ENCODE measurements at regions not wholly inside any gene's neighbourhood (a gene's known extent, or its start where the extent isn't known, plus 50 kb on each side); places are given as distances from the start of the nearest gene placed in this dataset.

GRCh38 chr17:72342061-72342460, 221.2 kb downstream of the SOX9 start:
- TF ChIP-seq, protein P1, sequence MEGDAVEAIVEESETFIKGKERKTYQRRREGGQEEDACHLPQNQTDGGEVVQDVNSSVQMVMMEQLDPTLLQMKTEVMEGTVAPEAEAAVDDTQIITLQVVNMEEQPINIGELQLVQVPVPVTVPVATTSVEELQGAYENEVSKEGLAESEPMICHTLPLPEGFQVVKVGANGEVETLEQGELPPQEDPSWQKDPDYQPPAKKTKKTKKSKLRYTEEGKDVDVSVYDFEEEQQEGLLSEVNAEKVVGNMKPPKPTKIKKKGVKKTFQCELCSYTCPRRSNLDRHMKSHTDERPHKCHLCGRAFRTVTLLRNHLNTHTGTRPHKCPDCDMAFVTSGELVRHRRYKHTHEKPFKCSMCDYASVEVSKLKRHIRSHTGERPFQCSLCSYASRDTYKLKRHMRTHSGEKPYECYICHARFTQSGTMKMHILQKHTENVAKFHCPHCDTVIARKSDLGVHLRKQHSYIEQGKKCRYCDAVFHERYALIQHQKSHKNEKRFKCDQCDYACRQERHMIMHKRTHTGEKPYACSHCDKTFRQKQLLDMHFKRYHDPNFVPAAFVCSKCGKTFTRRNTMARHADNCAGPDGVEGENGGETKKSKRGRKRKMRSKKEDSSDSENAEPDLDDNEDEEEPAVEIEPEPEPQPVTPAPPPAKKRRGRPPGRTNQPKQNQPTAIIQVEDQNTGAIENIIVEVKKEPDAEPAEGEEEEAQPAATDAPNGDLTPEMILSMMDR (IDR thresholded peaks at IDR 0.05; ENCODE audit: control extremely low read depth, extremely low read depth) = no peak
- Histone ChIP-seq H3K36me3 (ENCODE audit: control insufficient read depth in 4 of 4, insufficient read depth in 4 of 4, low read length in 4 of 4) (no peaks in the 10 kb centered on the region), H3K27ac (ENCODE audit: low read depth in 1 of 2, low read length in 1 of 2) (no peak overlapping the region), H3K27me3 (ENCODE audit: control insufficient read depth in 3 of 3, insufficient read depth in 3 of 3, low read length in 2 of 3) (no peaks in the 10 kb centered on the region), H3K9ac (ENCODE audit: insufficient read depth in 1 of 2, low read length in 2 of 2) (no peak overlapping the region), H3K4me3 (no peak overlapping the region), H3K9me3 (ENCODE audit: control insufficient read depth in 4 of 4, insufficient read depth in 3 of 4, low read length in 3 of 4) (peaks cover 0 to under 1% (median 0%) of the 10 kb centered on the region in 4 donors), H3K4me1 (ENCODE audit: control insufficient read depth in 5 of 5, insufficient read depth in 5 of 5, low read length in 5 of 5) (peaks cover 0 to 36% (median 20%) of the 10 kb centered on the region in 5 donors)
- WGBS, 2 donors = 49 to 64% methylated on average over 5 of the region's 5 CpGs
- no peak for ATAC-seq (ENCODE audit: insufficient read depth, low FRiP score)
- DNase-seq = peak in 2 of 3 donors; percentile 42 to 48

DNA sequence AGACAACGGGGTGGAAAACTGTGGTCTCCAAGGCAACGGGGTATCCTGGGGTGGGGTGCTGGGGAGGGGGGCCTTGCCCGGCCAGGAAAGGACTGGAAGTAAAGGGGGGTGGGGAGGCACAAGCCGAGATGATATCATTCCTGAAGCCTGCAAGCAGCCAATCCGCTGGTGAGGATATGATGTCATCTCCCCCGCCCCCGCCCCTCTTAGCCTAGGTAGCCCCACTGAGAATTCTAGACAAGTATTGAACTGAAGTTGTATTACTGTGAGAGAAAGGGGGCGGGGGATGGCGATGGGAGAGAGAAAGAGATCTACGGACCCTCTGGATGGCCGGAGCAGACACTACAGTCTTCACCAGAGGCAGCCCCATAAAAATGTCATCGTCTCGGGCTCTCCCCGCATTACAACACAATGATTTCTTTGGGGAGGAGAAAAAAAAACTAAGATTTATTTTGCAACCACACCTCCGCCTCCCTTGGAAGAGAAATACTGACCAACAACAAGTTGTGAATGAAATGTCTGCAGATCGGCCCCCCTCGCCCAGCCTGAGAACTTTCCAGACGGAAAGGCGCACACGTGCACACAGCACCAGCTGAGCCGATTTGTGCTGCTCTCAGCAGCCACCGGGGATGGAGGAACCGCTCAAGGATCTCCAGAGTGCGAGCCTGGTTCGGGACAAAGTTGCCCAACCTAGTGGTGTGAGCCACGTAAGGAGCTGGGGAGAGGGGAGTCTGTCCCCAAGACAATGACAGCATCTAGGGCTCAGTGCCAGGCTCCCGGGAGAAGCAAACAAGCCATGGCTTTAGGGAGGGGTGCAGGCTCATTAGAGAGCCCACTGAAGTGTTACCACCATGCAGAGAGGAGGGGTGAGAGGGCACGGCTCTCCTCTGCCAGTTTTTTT, 222.1 kb downstream of the SOX9 start:
- peak; percentile 49 for ATAC-seq (ENCODE audit: insufficient read depth, low FRiP score)
- H3K27ac ChIP-seq (ENCODE audit: low read depth in 1 of 2, low read length in 1 of 2) = no peak overlapping the region
- no peak overlapping the region for H3K9ac ChIP-seq (ENCODE audit: insufficient read depth in 1 of 2, low read length in 2 of 2)
- DNase-seq = peak; percentile 75 to 83 (median 76)
- no peaks in the 10 kb centered on the region for H3K9me3 ChIP-seq (ENCODE audit: control insufficient read depth in 4 of 4, insufficient read depth in 3 of 4, low read length in 3 of 4)
- no peak overlapping the region for H3K4me3 ChIP-seq
- peaks cover 0 to 36% (median 20%) of the 10 kb centered on the region in 5 donors for H3K4me1 ChIP-seq (ENCODE audit: control insufficient read depth in 5 of 5, insufficient read depth in 5 of 5, low read length in 5 of 5)
- TF ChIP-seq, protein P1 (IDR thresholded peaks at IDR 0.05; ENCODE audit: control extremely low read depth, extremely low read depth) = no peak
- WGBS, 2 donors = 44 to 70% methylated on average over 28 of the region's 28 CpGs
- no peaks in the 10 kb centered on the region for H3K27me3 ChIP-seq (ENCODE audit: control insufficient read depth in 3 of 3, insufficient read depth in 3 of 3, low read length in 2 of 3)
- H3K36me3 ChIP-seq (ENCODE audit: control insufficient read depth in 4 of 4, insufficient read depth in 4 of 4, low read length in 4 of 4) = no peaks in the 10 kb centered on the region

DNA sequence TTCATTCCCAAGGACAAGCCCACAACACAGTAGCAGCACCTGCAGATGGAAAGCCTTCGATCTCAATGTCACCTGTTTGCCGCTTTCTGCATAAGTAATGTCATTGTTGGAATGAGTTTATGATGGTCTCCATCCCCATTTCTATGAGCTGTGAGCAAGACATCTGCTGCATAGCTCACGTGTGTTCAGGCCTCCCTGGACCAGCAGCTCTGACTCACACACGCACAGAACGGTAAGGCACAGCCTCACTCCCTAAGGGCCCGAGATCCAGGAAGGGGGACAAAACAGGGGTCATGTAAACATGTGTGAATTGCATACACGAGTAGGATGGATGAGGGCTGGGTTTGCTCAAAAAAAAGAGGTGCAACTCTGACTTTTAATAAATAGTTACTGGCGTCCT, 223.1 kb downstream of the SOX9 start:
- Histone ChIP-seq H3K9me3 (ENCODE audit: control insufficient read depth in 4 of 4, insufficient read depth in 3 of 4, low read length in 3 of 4) (no peaks in the 10 kb centered on the region), H3K27me3 (ENCODE audit: control insufficient read depth in 3 of 3, insufficient read depth in 3 of 3, low read length in 2 of 3) (no peaks in the 10 kb centered on the region), H3K27ac (ENCODE audit: low read depth in 1 of 2, low read length in 1 of 2) (no peak overlapping the region), H3K9ac (ENCODE audit: insufficient read depth in 1 of 2, low read length in 2 of 2) (no peak overlapping the region), H3K4me1 (ENCODE audit: control insufficient read depth in 5 of 5, insufficient read depth in 5 of 5, low read length in 5 of 5) (peaks cover 0 to 29% (median 13%) of the 10 kb centered on the region in 5 donors), H3K36me3 (ENCODE audit: control insufficient read depth in 4 of 4, insufficient read depth in 4 of 4, low read length in 4 of 4) (no peaks in the 10 kb centered on the region), H3K4me3 (no peak overlapping the region)
- 76 to 88% methylated on average over 8 of the region's 8 CpGs for WGBS, 2 donors
- TF ChIP-seq, protein P1 (IDR thresholded peaks at IDR 0.05; ENCODE audit: control extremely low read depth, extremely low read depth) = no peak
- no peak for ATAC-seq (ENCODE audit: insufficient read depth, low FRiP score)
- no peak for DNase-seq
